ENCODE measurements at regions not wholly inside any gene's neighbourhood (a gene's known extent, or its start where the extent isn't known, plus 50 kb on each side); places are given as distances from the start of the nearest gene placed in this dataset.

- TF ChIP-seq, protein P1, sequence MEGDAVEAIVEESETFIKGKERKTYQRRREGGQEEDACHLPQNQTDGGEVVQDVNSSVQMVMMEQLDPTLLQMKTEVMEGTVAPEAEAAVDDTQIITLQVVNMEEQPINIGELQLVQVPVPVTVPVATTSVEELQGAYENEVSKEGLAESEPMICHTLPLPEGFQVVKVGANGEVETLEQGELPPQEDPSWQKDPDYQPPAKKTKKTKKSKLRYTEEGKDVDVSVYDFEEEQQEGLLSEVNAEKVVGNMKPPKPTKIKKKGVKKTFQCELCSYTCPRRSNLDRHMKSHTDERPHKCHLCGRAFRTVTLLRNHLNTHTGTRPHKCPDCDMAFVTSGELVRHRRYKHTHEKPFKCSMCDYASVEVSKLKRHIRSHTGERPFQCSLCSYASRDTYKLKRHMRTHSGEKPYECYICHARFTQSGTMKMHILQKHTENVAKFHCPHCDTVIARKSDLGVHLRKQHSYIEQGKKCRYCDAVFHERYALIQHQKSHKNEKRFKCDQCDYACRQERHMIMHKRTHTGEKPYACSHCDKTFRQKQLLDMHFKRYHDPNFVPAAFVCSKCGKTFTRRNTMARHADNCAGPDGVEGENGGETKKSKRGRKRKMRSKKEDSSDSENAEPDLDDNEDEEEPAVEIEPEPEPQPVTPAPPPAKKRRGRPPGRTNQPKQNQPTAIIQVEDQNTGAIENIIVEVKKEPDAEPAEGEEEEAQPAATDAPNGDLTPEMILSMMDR (IDR thresholded peaks at IDR 0.05): no peak
- TF ChIP-seq POLR2A (IDR thresholded peaks at IDR 0.05) (no peak), EP300 (IDR thresholded peaks at IDR 0.05) (no peak)
Observed at GRCh38 chr20:39882806-39883205, 806.2 kb downstream of the MAFB start.

Measured in ovary (tissue), 3 donors.